ENCODE measurements at regions not wholly inside any gene's neighbourhood (a gene's known extent, or its start where the extent isn't known, plus 50 kb on each side); places are given as distances from the start of the nearest gene placed in this dataset.
A peak's percentile ranks its signal among the peaks of the same experiment; 100 is the strongest.

GRCh38 chr13:34634448-34634847 is 307.6 kb upstream of the NBEA start:
- H3K36me3 ChIP-seq (replicated peaks; ENCODE audit: low read depth, low read length) = no peaks in the 10 kb centered on the region
- H3K9ac ChIP-seq (ENCODE audit: low read length) = no peak overlapping the region
- H4K20me1 ChIP-seq (ENCODE audit: insufficient read depth, low read length) = no peaks in the 10 kb centered on the region
- H3K27ac ChIP-seq (ENCODE audit: low read length) = no peak overlapping the region
- no peak overlapping the region for H2AFZ ChIP-seq (ENCODE audit: low read depth, low read length)
- H3K4me2 ChIP-seq (ENCODE audit: low read length) = no peak overlapping the region
- H3K4me1 ChIP-seq (ENCODE audit: low read length) = peaks cover 6% of the 10 kb centered on the region
- TF ChIP-seq CTCF (IDR thresholded peaks at IDR 0.05; ENCODE audit: low read depth, low read length) (no peak), EZH2phosphoT487 (IDR thresholded peaks at IDR 0.05; ENCODE audit: low read depth) (no peak)
- no peaks in the 10 kb centered on the region for H3K9me3 ChIP-seq (ENCODE audit: insufficient read depth, low read length)
- no peaks in the 10 kb centered on the region for H3K27me3 ChIP-seq (ENCODE audit: low read depth, low read length)
- H3K4me3 ChIP-seq (ENCODE audit: low read length) = no peak overlapping the region
- no peaks in the 10 kb centered on the region for H3K79me2 ChIP-seq (ENCODE audit: low read length)

- no peaks in the 10 kb centered on the region for H3K9me3 ChIP-seq (ENCODE audit: insufficient read depth, low read length)
- no peak overlapping the region for H3K27ac ChIP-seq (ENCODE audit: low read length)
- H3K9ac ChIP-seq (ENCODE audit: low read length) = no peak overlapping the region
- H3K4me3 ChIP-seq (ENCODE audit: low read length) = no peak overlapping the region
- TF ChIP-seq EZH2phosphoT487 (IDR thresholded peaks at IDR 0.05; ENCODE audit: low read depth) = no peak
- TF ChIP-seq CTCF (IDR thresholded peaks at IDR 0.05; ENCODE audit: low read depth, low read length) = no peak
- no peaks in the 10 kb centered on the region for H3K79me2 ChIP-seq (ENCODE audit: low read length)
- no peaks in the 10 kb centered on the region for H3K36me3 ChIP-seq (replicated peaks; ENCODE audit: low read depth, low read length)
- no peak overlapping the region for H2AFZ ChIP-seq (ENCODE audit: low read depth, low read length)
- no peaks in the 10 kb centered on the region for H4K20me1 ChIP-seq (ENCODE audit: insufficient read depth, low read length)
- no peaks in the 10 kb centered on the region for H3K27me3 ChIP-seq (ENCODE audit: low read depth, low read length)
- no peak overlapping the region for H3K4me2 ChIP-seq (ENCODE audit: low read length)
- peaks cover 6% of the 10 kb centered on the region for H3K4me1 ChIP-seq (ENCODE audit: low read length)
Observed at GRCh38 chr13:34637138-34637537, 304.9 kb upstream of the NBEA start.

- no peak overlapping the region for H3K4me2 ChIP-seq (ENCODE audit: low read length)
- H3K9me3 ChIP-seq (ENCODE audit: insufficient read depth, low read length) = no peaks in the 10 kb centered on the region
- no peaks in the 10 kb centered on the region for H3K36me3 ChIP-seq (replicated peaks; ENCODE audit: low read depth, low read length)
- no peak overlapping the region for H3K9ac ChIP-seq (ENCODE audit: low read length)
- H2AFZ ChIP-seq (ENCODE audit: low read depth, low read length) = no peak overlapping the region
- no peak overlapping the region for H3K27ac ChIP-seq (ENCODE audit: low read length)
- no peak for TF ChIP-seq EZH2phosphoT487 (IDR thresholded peaks at IDR 0.05; ENCODE audit: low read depth)
- TF ChIP-seq CTCF (IDR thresholded peaks at IDR 0.05; ENCODE audit: low read depth, low read length) = no peak
- peaks cover 6% of the 10 kb centered on the region for H3K4me1 ChIP-seq (ENCODE audit: low read length)
- no peak overlapping the region for H3K4me3 ChIP-seq (ENCODE audit: low read length)
- 0 out of 2 replicates have a peak, but pooled peaks cover 3% of the 10 kb centered on the region for H3K27me3 ChIP-seq (ENCODE audit: low read depth, low read length)
- H3K79me2 ChIP-seq (ENCODE audit: low read length) = no peaks in the 10 kb centered on the region
- H4K20me1 ChIP-seq (ENCODE audit: insufficient read depth, low read length) = no peaks in the 10 kb centered on the region
Observed at GRCh38 chr13:34637636-34638035, 304.4 kb upstream of the NBEA start.

GRCh38 chr13:34638897-34639296 is 303.2 kb upstream of the NBEA start:
- Histone ChIP-seq H2AFZ (ENCODE audit: low read depth, low read length) (no peak overlapping the region; the same call in 1 of the 2 replicates), H3K9ac (ENCODE audit: low read length) (no peak overlapping the region), H4K20me1 (ENCODE audit: insufficient read depth, low read length) (no peaks in the 10 kb centered on the region), H3K27me3 (ENCODE audit: low read depth, low read length) (0 out of 2 replicates have a peak, but pooled peaks cover 13% of the 10 kb centered on the region), H3K4me2 (ENCODE audit: low read length) (peak overlapping the region; percentile 28), H3K36me3 (replicated peaks; ENCODE audit: low read depth, low read length) (no peaks in the 10 kb centered on the region), H3K27ac (ENCODE audit: low read length) (no peak overlapping the region), H3K9me3 (ENCODE audit: insufficient read depth, low read length) (no peaks in the 10 kb centered on the region), H3K4me3 (ENCODE audit: low read length) (no peak overlapping the region), H3K4me1 (ENCODE audit: low read length) (peaks cover 6% of the 10 kb centered on the region), H3K79me2 (ENCODE audit: low read length) (no peaks in the 10 kb centered on the region)
- TF ChIP-seq CTCF (IDR thresholded peaks at IDR 0.05; ENCODE audit: low read depth, low read length) (no peak), EZH2phosphoT487 (IDR thresholded peaks at IDR 0.05; ENCODE audit: low read depth) (no peak)

All from OCI-LY3 (cell line).